HG03045 (cell line): ENCODE measurements at regions not wholly inside any gene's neighbourhood (a gene's known extent, or its start where the extent isn't known, plus 50 kb on each side); places are given as distances from the start of the nearest gene placed in this dataset.
"Not testable (repeated sequence)": the region's sequence is repeated elsewhere in the genome, so short reads cannot be mapped to it uniquely, and the experiment has no call there.

Experiments used
- ATAC-seq: cut with Tn5 transposase; IDR thresholded peaks from one replicate; pipeline ENCODE4 v1.9.1; 2021; ENCODE audit warnings: mild to moderate bottlenecking, moderate library complexity; ENCODE audit not compliant: unreplicated experiment

- ATAC-seq, result no peak
These were observed 134.6 kb downstream of the ADSS2 start for GRCh38 chr1:244316986-244317655.

GRCh38 chr1:244318078-244318477 lies 133.6 kb downstream of the ADSS2 start:
- ATAC-seq, result no peak

DNA sequence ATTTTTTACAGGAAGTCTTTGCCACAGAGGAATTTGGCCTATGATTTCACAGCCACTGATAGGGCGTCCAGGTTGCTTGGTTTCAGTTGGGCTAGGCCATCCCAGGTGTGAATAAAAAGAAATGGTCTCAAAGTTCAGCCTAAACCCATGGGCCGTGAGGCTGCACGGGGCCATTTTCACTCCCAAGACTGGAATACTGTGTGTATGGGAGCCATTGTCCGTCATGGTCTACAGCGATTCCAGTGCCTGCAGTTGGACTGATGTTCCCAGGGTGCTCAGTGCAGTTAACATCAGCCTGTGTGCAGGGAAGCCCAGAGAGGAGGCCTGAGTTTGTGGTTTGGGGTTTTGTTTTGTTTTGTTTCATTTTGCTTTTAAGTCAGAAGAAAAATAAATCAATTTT lies 133.2 kb downstream of the ADSS2 start:
- ATAC-seq, result no peak

- peak; percentile 66 for ATAC-seq
These were observed 132.2 kb downstream of the ADSS2 start for GRCh38 chr1:244319283-244320132.

DNA sequence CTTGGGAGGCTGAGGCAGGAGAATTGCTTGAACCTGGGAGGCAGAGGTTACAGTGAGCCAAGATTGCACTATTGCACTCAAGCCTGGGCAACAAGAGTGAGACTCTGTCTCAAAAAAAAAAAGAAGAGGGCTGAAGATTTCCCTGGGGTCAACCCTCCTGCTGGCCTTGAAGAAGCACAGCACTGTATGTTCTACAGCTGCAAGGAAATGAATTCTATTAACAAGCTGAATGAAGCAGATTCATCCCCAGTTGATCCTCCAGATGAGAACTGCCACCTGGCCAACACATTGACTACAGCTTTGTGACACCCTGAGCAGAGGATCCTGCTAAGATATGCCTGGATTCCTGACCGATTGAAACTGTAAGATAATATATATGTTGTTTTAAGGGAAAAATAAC lies 129.5 kb downstream of the ADSS2 start:
- ATAC-seq, result no peak

GRCh38 chr1:244322791-244323521 lies 128.8 kb downstream of the ADSS2 start:
- ATAC-seq, result no peak

GRCh38 chr1:244324176-244324883 lies 127.4 kb downstream of the ADSS2 start:
- ATAC-seq, result no peak

DNA sequence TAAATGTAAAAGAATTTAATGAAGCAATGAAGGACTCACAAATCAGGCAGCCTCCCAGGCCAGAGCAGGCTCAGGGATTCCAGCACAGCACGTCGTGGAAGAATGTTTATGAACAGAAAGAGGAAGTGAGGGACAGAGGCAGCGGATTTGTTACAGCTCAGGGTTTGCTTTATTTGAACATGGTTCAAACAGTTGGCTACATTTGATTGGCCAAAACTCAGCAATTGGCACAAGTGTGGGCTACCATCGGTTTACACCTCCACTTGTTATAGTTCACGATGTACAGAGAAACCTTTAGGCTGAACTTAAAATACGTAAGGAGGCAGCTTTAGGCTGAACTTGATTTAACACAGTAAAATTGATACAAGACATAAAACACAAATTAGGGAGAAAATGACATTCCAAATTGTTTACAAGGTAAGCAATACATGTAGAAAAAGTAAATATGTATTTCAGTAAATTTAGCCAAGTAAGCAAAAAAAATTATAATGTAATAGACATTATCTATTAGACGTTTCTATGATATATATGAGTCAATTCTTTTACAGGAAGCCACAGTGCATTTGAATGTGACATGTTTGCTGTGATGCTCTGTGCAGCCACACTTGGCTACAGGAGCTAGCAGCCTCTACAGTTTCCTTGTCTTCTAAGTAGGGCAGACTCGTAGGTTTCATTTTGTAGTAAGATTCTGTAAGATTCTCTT lies 126.5 kb downstream of the ADSS2 start:
- ATAC-seq, result peak; percentile 79

- ATAC-seq, result no peak
These were observed 125.0 kb downstream of the ADSS2 start for GRCh38 chr1:244326757-244327156.

GRCh38 chr1:244327533-244327932 lies 124.2 kb downstream of the ADSS2 start:
- ATAC-seq, result no peak

DNA sequence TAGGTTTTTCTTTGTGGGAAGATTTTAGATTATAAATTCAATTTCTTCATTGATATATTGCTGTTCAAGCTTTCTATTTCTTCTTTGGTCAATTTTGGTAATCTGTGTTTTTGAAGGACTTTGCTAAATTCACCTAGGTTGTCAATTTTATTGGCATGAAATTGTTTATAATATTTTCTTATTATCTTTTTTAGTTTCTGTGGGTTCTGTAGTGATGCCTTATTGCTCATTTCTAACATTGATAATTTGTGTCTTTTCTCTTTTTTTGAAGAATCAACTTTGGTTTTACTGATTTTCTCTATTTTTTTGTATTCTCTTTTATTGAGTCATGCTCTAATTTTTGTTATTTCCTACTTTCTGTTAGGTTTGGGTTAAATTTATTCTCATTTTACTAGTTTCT lies 123.2 kb downstream of the ADSS2 start:
- no peak for ATAC-seq

DNA sequence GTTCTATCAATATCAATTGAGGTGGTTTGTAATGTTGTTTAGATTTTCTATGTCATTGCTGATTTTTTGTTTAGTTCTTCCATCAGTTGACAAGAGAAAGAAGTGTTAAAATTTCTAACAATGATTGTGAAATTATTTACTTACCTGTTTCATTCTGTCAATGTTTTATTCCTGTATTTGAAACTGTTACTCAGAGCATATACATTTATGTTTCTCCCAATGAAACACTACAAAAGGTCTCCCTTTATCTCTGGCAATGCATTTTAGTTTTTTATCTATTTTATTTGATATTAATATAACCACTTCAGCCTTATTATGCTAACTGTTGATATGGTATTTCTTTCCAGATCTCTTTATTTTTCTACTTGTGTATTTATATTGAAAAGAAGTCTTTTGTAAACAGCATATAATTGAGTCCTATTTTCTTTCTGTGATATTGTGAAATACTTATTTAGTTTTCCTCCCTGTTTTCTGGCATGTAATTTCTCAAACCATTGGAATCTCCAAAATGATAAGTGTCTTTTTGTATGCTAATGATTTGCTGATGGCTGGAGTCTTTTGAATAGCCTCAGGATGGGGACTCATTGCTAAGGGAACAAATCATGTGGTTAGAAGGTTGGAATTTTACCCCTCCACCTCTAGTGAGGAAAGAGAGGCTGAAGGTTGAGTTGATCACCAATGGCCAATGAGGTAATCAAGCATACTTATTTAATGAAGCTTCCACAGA lies 122.0 kb downstream of the ADSS2 start:
- no peak for ATAC-seq

DNA sequence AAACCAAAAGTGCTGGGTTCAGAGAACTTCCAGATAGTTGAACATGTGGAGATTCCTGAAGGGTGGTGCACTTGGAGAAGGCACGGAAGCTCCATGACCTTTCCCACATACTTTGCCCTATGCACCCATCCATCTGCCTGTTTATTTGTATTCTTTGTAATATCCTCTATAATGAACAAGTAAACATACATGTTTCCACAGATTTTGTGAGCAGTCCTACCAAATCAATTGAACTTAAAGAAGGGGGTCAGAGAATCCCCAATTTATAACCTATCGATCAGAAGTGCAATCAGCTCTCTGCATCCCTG lies 121.4 kb downstream of the ADSS2 start:
- no peak for ATAC-seq

GRCh38 chr1:244332761-244333160 lies 118.9 kb downstream of the ADSS2 start:
- ATAC-seq, result not testable (repeated sequence)

GRCh38 chr1:244334315-244334714 lies 117.4 kb downstream of the ADSS2 start:
- not testable (repeated sequence) for ATAC-seq

DNA sequence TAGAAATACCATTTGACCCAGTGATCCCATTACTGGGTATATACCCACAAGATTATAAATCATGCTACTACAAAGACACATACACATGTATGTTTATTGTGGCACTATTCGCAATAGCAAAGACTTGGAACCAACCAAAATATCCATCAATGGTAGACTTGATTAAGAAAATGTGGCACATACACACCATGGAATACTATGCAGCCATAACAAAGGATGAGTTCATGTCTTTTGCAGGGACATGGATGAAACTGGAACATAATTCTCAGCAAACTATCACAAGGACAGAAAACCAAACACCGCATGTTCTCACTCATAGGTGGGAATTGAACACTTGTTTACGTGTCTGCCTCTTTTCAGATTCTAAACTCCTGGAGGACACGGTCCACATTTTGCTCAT lies 116.9 kb downstream of the ADSS2 start:
- not testable (repeated sequence) for ATAC-seq

DNA sequence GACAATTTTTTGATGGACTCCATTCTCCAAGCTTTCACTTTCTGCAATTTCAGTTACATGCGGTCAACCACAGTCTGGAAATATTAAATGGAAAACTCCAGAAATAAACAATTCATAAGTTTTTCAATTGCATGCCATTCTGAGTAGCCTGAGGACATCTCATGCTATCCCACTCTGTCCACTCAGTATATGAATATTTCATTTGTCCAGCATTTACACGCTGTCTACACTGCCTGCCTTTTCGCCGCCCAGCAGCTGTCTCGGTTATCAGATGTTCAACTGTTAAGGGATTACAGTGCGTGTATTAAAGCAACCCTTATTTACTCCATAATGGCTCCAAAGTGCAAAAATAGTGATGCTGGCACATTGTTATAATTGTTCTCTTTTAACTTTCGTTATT lies 116.3 kb downstream of the ADSS2 start:
- ATAC-seq, result no peak

DNA sequence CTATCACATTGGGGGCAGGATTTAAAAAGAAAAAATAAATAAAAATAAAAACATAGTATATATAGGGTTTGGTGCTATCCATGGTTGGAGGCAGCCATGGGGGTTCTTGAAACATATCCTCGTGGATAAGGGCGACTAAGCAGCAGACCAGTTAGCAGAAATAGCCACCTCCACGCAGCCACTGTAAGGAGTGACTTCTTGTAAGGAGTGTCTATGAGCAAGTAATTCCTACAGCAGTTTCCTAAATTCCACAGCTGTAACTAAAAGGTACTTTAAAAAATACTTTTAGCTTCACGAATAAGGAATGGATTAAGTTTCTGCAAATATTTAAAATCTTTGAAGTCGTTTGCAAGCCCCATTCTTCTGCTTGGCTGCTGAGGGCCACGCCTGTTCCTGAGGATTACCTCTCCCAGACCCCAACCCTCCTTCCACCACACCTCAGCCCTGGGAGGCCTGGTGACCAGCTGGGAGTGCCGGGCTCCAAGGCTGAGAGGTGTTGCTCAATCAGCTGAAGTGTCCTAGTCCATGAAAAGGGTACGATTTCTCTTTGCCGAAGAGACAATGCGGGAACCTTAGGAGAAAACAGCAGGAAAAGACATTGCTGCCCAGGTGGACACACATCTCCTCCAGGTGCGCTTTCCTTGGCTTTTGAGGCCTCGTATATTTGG lies 115.3 kb downstream of the ADSS2 start:
- no peak for ATAC-seq

DNA sequence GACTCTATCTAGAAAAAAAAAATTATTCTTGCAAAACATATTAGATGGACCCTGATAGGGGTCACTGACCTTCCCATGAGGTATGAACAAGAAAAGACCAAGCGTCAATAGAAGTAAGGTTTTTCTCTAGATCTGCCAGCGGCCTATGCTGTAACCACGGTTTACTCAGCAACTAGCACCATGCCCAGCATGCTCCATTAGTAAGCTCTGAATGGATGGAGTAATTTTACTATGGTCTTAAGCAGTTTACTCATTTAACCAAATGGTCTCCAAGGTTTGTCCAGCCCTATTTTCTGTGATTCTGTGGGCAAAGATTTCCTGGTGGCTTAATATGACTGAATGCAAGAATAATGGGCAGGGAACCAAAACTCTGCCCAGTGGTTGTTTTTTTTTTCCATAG lies 113.9 kb downstream of the ADSS2 start:
- ATAC-seq, result no peak
